ENCODE measurements at regions not wholly inside any gene's neighbourhood (a gene's known extent, or its start where the extent isn't known, plus 50 kb on each side); places are given as distances from the start of the nearest gene placed in this dataset.

DNA sequence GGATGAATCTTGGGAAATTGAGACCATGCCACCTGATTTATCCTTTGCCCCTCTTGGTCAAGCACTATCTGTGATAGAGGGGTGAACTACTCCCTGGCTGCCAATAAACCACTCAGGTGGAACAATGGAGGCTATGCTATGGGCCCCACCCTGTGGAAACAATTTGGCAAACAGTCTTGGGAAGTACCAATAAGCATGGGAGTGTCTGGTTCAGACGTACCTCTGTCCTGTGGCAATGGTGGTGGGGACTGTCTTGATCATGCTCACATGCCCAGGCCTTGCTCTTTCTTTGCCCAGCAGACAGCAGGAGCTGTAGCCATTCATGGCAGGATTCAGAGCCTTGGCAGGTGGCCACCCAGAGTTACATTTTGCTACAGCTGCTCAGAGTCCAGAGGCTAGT, 658.7 kb downstream of the KCNJ3 start:
- Histone ChIP-seq H3K36me3 (ENCODE audit: control insufficient read depth in 2 of 2, insufficient read depth in 2 of 2, low read length in 2 of 2) (no peaks in the 10 kb centered on the region), H3K9me3 (ENCODE audit: control insufficient read depth in 2 of 2, low read length in 2 of 2) (no peaks in the 10 kb centered on the region), H3K4me3 (ENCODE audit: low read length in 2 of 2) (no peak overlapping the region), H3K27me3 (ENCODE audit: control insufficient read depth in 2 of 2, insufficient read depth in 2 of 2, low read length in 2 of 2) (no peaks in the 10 kb centered on the region), H3K4me1 (ENCODE audit: control insufficient read depth in 2 of 2, insufficient read depth in 2 of 2, low read length in 2 of 2) (no peaks in the 10 kb centered on the region), H3K9ac (ENCODE audit: low read depth in 1 of 2, low read length in 2 of 2) (no peak overlapping the region), H3K27ac (ENCODE audit: low read depth in 2 of 2, low read length in 2 of 2) (no peak overlapping the region)

DNA sequence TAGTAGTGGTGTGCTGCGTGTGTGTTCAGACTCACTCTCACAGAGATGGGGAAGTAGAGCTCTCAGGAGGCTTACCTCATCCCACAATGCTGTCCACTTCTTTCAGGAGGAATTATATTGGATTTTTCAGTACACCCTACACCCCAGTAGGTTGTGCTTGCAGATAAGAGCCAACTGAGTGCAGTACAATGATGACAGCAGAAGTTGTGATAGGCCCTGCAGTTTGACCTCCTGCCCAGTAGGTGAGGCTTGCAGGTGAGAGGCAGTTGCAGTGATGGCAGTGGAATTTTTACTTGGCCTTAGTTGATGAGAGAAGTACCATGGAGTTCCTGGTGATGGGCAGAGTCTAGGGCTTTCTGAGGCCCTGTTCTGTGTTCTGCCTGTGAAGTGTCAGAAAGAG, 657.8 kb downstream of the KCNJ3 start:
- Histone ChIP-seq H3K36me3 (ENCODE audit: control insufficient read depth in 2 of 2, insufficient read depth in 2 of 2, low read length in 2 of 2) (no peaks in the 10 kb centered on the region), H3K4me1 (ENCODE audit: control insufficient read depth in 2 of 2, insufficient read depth in 2 of 2, low read length in 2 of 2) (no peaks in the 10 kb centered on the region)

DNA sequence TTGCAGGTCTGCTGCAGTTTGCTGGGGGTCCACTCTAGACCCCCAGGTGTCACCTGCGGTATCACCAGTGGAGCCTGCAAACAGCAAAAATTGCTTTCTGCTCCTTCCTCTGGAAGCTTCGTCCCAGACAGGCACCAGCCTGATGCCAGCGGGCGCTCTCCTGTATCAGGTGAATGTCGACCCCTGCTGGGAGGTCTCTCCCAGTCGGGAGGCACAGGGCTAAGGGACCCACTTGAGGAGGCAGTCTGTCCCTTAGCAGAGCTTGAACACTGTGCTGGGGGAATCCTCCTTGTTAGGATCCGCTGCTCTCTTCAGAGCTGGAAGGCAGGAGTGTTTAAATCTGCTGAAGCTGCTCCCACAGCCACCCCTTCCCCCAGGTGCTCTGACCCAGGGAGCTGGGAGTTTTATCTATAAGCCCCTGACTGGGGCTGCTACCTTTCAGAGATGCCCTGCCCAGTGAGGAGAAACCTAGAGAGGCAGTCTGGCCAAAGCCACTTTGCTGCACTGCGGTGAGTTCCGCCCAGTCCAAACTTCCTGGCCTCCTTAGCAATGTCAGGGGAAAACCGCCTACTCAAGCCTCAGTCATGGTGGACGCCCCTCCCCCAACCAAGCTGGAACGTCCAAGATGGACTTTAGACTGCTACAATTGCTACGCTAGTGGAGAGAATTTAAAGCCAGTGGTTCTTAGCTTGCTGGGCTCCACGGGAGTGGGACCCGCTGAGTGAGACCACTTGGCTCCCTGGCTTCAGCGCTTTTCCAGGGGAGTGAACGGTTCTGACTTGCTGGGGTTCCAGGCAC, 652.5 kb downstream of the KCNJ3 start:
- H3K9ac ChIP-seq (ENCODE audit: low read depth in 1 of 2, low read length in 2 of 2): no peak overlapping the region
- no peak overlapping the region for H3K4me3 ChIP-seq (ENCODE audit: low read length in 2 of 2)
- H3K4me1 ChIP-seq (ENCODE audit: control insufficient read depth in 2 of 2, insufficient read depth in 2 of 2, low read length in 2 of 2): no peaks in the 10 kb centered on the region
- no peaks in the 10 kb centered on the region for H3K27me3 ChIP-seq (ENCODE audit: control insufficient read depth in 2 of 2, insufficient read depth in 2 of 2, low read length in 2 of 2)
- H3K36me3 ChIP-seq (ENCODE audit: control insufficient read depth in 2 of 2, insufficient read depth in 2 of 2, low read length in 2 of 2): no peaks in the 10 kb centered on the region
- no peaks in the 10 kb centered on the region for H3K9me3 ChIP-seq (ENCODE audit: control insufficient read depth in 2 of 2, low read length in 2 of 2)
- no peak overlapping the region for H3K27ac ChIP-seq (ENCODE audit: low read depth in 2 of 2, low read length in 2 of 2)

More for the DNA sequence above, 657.8 kb downstream of the KCNJ3 start:
- Histone ChIP-seq H3K9me3 (ENCODE audit: control insufficient read depth in 2 of 2, low read length in 2 of 2) (no peaks in the 10 kb centered on the region), H3K9ac (ENCODE audit: low read depth in 1 of 2, low read length in 2 of 2) (no peak overlapping the region), H3K27ac (ENCODE audit: low read depth in 2 of 2, low read length in 2 of 2) (no peak overlapping the region), H3K4me3 (ENCODE audit: low read length in 2 of 2) (no peak overlapping the region), H3K27me3 (ENCODE audit: control insufficient read depth in 2 of 2, insufficient read depth in 2 of 2, low read length in 2 of 2) (no peaks in the 10 kb centered on the region)

DNA sequence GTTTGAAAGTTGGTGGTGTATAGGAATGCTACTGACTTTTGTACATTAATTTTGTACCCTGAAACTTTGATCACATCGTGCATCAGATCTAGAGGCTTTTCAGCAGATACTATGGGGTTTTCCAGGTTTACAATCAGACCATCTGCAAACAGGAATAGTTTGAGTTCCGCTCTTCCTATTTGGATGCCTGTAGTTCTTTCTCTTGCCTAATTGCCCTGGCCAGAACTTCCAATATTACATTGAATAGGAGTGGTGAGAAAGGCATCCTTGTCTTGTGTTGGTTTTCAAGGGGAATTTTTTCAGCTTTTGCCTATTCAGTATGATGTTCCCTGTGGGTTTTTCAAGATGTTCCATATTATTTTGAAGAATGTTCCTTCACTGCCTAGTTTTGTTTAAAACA, 633.5 kb downstream of the KCNJ3 start:
- Histone ChIP-seq H3K9ac (ENCODE audit: low read depth in 1 of 2, low read length in 2 of 2) (no peak overlapping the region), H3K36me3 (ENCODE audit: control insufficient read depth in 2 of 2, insufficient read depth in 2 of 2, low read length in 2 of 2) (no peaks in the 10 kb centered on the region), H3K27me3 (ENCODE audit: control insufficient read depth in 2 of 2, insufficient read depth in 2 of 2, low read length in 2 of 2) (no peaks in the 10 kb centered on the region), H3K4me3 (ENCODE audit: low read length in 2 of 2) (no peak overlapping the region), H3K27ac (ENCODE audit: low read depth in 2 of 2, low read length in 2 of 2) (no peak overlapping the region), H3K4me1 (ENCODE audit: control insufficient read depth in 2 of 2, insufficient read depth in 2 of 2, low read length in 2 of 2) (no peaks in the 10 kb centered on the region), H3K9me3 (ENCODE audit: control insufficient read depth in 2 of 2, low read length in 2 of 2) (no peaks in the 10 kb centered on the region)

DNA sequence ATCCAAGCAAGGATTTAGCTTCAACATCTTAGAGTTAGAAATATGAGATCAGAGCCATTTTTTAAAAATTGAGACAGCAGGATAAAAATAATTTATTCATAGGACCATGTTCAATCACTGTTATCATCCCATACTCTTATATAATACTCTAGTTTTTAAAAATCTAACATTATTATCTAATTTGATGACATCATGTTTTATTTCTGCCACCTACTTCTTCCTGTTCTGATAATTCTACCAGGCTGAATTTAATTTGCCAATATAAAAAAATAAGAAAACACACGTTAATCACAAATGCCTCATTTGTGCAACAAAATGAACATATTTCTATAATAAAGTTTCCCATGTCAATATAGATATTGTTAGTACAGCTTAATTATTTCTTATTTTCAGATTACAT, 621.7 kb downstream of the KCNJ3 start:
- Histone ChIP-seq H3K4me3 (ENCODE audit: low read length in 2 of 2) (no peak overlapping the region), H3K27ac (ENCODE audit: low read depth in 2 of 2, low read length in 2 of 2) (no peak overlapping the region), H3K9me3 (ENCODE audit: control insufficient read depth in 2 of 2, low read length in 2 of 2) (no peaks in the 10 kb centered on the region), H3K27me3 (ENCODE audit: control insufficient read depth in 2 of 2, insufficient read depth in 2 of 2, low read length in 2 of 2) (no peaks in the 10 kb centered on the region), H3K9ac (ENCODE audit: low read depth in 1 of 2, low read length in 2 of 2) (no peak overlapping the region), H3K36me3 (ENCODE audit: control insufficient read depth in 2 of 2, insufficient read depth in 2 of 2, low read length in 2 of 2) (no peaks in the 10 kb centered on the region), H3K4me1 (ENCODE audit: control insufficient read depth in 2 of 2, insufficient read depth in 2 of 2, low read length in 2 of 2) (no peaks in the 10 kb centered on the region)

DNA sequence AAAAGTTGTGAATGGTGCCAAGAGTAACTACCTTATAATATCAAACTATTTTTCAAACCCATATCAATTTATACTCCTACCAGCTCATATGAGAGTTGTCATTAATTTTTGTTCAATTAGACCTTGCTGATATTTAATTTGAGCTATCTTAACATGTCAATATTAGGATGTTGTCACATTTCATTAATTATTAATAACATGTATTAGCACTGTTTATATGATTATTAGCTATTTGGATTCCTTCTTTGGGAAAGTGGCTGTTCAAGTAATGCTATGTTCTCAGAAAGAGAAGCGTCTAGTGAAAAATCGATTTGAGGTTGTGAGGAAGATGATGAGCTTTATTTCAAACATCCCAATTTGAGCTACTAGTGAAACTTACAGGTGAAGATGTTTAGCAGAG, 620.2 kb downstream of the KCNJ3 start:
- Histone ChIP-seq H3K27ac (ENCODE audit: low read depth in 2 of 2, low read length in 2 of 2) (no peak overlapping the region), H3K9me3 (ENCODE audit: control insufficient read depth in 2 of 2, low read length in 2 of 2) (no peaks in the 10 kb centered on the region), H3K27me3 (ENCODE audit: control insufficient read depth in 2 of 2, insufficient read depth in 2 of 2, low read length in 2 of 2) (no peaks in the 10 kb centered on the region), H3K4me3 (ENCODE audit: low read length in 2 of 2) (no peak overlapping the region), H3K9ac (ENCODE audit: low read depth in 1 of 2, low read length in 2 of 2) (no peak overlapping the region), H3K36me3 (ENCODE audit: control insufficient read depth in 2 of 2, insufficient read depth in 2 of 2, low read length in 2 of 2) (no peaks in the 10 kb centered on the region), H3K4me1 (ENCODE audit: control insufficient read depth in 2 of 2, insufficient read depth in 2 of 2, low read length in 2 of 2) (no peaks in the 10 kb centered on the region)

DNA sequence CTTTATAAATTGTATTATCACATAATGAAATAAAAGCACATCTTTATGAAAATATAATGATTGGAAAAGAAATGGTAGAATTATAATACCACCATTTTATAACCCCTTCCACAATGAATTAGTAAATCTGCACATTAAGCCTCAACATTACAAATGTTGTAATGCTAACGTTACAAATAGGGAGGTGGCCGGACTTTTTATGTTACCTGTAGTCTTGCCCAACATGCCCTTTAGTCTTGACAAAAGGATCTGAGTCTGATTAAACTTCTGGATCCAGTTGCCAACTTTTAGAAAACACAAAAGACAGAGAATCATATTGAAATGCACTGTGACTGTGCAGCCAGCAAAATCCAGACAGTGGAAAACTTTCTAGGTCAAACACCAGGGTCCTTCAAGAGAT, 617.3 kb downstream of the KCNJ3 start:
- no peak overlapping the region for H3K9ac ChIP-seq (ENCODE audit: low read depth in 1 of 2, low read length in 2 of 2)
- no peaks in the 10 kb centered on the region for H3K4me1 ChIP-seq (ENCODE audit: control insufficient read depth in 2 of 2, insufficient read depth in 2 of 2, low read length in 2 of 2)
- H3K9me3 ChIP-seq (ENCODE audit: control insufficient read depth in 2 of 2, low read length in 2 of 2): no peaks in the 10 kb centered on the region
- H3K27ac ChIP-seq (ENCODE audit: low read depth in 2 of 2, low read length in 2 of 2): no peak overlapping the region
- no peak overlapping the region for H3K4me3 ChIP-seq (ENCODE audit: low read length in 2 of 2)
- no peaks in the 10 kb centered on the region for H3K36me3 ChIP-seq (ENCODE audit: control insufficient read depth in 2 of 2, insufficient read depth in 2 of 2, low read length in 2 of 2)
- H3K27me3 ChIP-seq (ENCODE audit: control insufficient read depth in 2 of 2, insufficient read depth in 2 of 2, low read length in 2 of 2): no peaks in the 10 kb centered on the region

DNA sequence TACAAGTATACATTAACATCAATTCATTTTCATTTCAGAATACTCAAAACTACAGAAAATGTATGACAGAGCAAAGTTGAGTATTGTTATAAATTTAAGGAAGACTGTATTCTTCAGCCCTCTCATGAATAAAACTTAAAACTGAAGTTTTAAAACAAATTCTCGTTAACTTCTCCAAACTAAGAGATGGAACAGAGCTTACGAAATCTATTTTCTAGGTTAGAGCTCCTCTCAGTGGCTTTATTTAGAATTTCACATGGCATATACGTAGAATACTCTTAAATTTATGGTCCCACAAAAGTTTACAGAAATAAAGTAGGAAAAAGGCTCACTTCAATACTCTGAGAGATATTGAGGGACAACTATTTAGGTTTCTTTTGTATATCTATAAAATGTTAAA, 612.1 kb downstream of the KCNJ3 start:
- no peaks in the 10 kb centered on the region for H3K9me3 ChIP-seq (ENCODE audit: control insufficient read depth in 2 of 2, low read length in 2 of 2)
- H3K9ac ChIP-seq (ENCODE audit: low read depth in 1 of 2, low read length in 2 of 2): no peak overlapping the region
- H3K27ac ChIP-seq (ENCODE audit: low read depth in 2 of 2, low read length in 2 of 2): no peak overlapping the region
- H3K27me3 ChIP-seq (ENCODE audit: control insufficient read depth in 2 of 2, insufficient read depth in 2 of 2, low read length in 2 of 2): no peaks in the 10 kb centered on the region
- no peak overlapping the region for H3K4me3 ChIP-seq (ENCODE audit: low read length in 2 of 2)
- H3K4me1 ChIP-seq (ENCODE audit: control insufficient read depth in 2 of 2, insufficient read depth in 2 of 2, low read length in 2 of 2): no peaks in the 10 kb centered on the region
- no peaks in the 10 kb centered on the region for H3K36me3 ChIP-seq (ENCODE audit: control insufficient read depth in 2 of 2, insufficient read depth in 2 of 2, low read length in 2 of 2)

DNA sequence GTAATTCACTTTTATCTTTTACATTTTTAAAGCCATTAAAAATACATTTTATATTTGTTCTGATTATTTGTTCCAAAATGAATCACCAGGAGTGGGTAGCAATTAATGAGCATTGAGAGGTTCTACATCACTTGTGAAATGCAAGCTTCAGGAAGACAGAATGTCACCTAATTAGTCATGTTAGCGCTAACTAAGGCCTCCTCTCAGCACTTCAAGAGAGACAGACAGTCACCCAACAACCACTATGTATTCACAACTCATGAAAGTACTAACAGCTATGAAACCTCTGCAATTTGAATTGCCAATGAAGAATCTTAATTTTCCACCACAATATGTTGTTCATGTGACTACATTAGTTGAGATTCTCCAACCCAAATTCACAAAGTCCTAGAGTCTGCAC, 611.0 kb downstream of the KCNJ3 start:
- no peaks in the 10 kb centered on the region for H3K4me1 ChIP-seq (ENCODE audit: control insufficient read depth in 2 of 2, insufficient read depth in 2 of 2, low read length in 2 of 2)
- no peak overlapping the region for H3K9ac ChIP-seq (ENCODE audit: low read depth in 1 of 2, low read length in 2 of 2)
- no peaks in the 10 kb centered on the region for H3K27me3 ChIP-seq (ENCODE audit: control insufficient read depth in 2 of 2, insufficient read depth in 2 of 2, low read length in 2 of 2)
- H3K4me3 ChIP-seq (ENCODE audit: low read length in 2 of 2): no peak overlapping the region
- H3K36me3 ChIP-seq (ENCODE audit: control insufficient read depth in 2 of 2, insufficient read depth in 2 of 2, low read length in 2 of 2): no peaks in the 10 kb centered on the region
- H3K27ac ChIP-seq (ENCODE audit: low read depth in 2 of 2, low read length in 2 of 2): no peak overlapping the region
- no peaks in the 10 kb centered on the region for H3K9me3 ChIP-seq (ENCODE audit: control insufficient read depth in 2 of 2, low read length in 2 of 2)

DNA sequence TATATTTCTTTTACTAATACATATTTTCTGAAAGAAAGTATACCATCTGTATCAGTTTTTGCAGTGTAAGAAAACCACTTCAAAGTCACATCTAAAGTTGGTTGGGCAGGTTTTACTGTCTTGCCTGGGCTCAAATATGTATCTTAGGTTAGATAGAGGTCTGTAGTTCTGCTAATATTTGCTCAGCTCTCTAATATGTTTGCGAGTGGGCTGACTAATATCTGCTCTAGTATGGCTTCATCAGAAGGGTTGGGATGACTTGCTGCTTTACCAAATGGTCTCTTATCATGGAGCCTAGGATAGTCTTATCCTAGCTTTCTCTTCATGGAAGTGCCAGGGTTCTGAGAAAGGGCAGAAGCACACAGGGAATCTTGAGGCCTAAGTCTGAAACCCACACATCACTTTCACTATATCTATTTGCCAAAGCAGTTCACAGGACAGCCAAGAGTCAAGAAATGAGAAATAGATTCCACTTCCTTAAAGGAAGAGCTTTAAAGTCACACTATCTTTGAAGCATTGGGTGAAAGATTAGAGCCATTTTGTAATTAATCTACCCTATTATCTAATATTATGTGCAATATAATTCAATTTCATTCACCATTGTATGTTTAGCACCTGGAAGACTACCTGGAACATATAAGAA, 610.0 kb downstream of the KCNJ3 start:
- no peak overlapping the region for H3K4me3 ChIP-seq (ENCODE audit: low read length in 2 of 2)
- H3K9ac ChIP-seq (ENCODE audit: low read depth in 1 of 2, low read length in 2 of 2): no peak overlapping the region
- no peaks in the 10 kb centered on the region for H3K36me3 ChIP-seq (ENCODE audit: control insufficient read depth in 2 of 2, insufficient read depth in 2 of 2, low read length in 2 of 2)
- no peak overlapping the region for H3K27ac ChIP-seq (ENCODE audit: low read depth in 2 of 2, low read length in 2 of 2)
- no peaks in the 10 kb centered on the region for H3K27me3 ChIP-seq (ENCODE audit: control insufficient read depth in 2 of 2, insufficient read depth in 2 of 2, low read length in 2 of 2)
- H3K4me1 ChIP-seq (ENCODE audit: control insufficient read depth in 2 of 2, insufficient read depth in 2 of 2, low read length in 2 of 2): no peaks in the 10 kb centered on the region
- no peaks in the 10 kb centered on the region for H3K9me3 ChIP-seq (ENCODE audit: control insufficient read depth in 2 of 2, low read length in 2 of 2)

Measured in mucosa of rectum (tissue), 2 donors.